ENCODE measurements at regions not wholly inside any gene's neighbourhood (a gene's known extent, or its start where the extent isn't known, plus 50 kb on each side); places are given as distances from the start of the nearest gene placed in this dataset.
"Not testable (repeated sequence)": the region's sequence is repeated elsewhere in the genome, so short reads cannot be mapped to it uniquely, and the experiment has no call there.

GRCh38 chr18:64699081-64699480 lies 550.2 kb upstream of the LINC00305 start:
- no peak for DNase-seq

DNA sequence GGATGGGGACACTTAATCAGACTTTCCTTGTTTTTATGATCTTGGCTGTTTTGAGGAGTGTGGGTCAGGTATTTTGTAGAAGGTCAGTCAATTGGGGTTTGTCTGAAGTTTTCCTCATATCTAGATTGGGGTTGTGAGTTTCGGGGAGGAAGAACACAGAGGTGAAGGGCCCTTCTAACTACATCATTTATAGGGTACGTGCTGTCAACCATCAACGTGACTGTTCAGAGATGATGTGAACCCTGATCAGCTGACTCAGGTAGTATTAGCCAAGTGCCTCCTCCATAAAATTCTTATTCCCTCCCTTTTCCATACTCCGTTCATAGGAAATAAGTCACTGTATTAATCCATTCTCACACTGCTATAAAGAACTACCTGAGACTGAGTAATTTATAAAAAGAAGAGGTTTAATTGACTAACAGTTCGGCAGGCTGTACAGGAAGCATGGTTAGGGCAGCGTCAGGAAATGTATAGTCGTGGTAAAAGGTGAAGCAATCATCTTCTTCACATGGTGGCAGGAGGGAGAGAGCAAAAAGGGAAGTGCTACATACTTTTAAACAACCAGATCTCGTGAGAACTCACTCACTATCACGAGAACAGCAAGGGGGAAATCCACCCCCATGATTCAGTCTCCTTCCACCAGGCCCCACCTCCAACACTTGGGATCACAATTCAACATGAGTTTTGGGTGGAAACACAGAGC lies 547.1 kb upstream of the LINC00305 start:
- no peak for DNase-seq

DNA sequence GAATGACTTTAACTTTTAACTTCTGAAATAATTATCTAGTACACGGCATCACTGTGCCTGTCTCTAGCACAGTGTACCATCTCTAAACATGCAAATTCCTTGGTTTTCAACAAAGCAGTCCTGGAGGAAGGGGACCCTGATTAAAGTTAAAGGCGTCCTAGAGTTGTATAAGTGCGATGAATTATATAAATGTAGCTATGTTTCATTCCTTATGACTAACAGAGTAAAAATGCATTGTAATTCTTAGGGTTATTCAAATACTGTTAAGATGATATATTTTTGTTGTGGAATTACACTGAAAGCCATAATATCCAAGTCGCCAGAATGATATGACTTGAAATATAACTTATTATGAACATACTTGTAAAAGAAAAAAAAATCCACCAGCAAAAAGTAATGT lies 544.9 kb upstream of the LINC00305 start:
- no peak for DNase-seq

GRCh38 chr18:64692826-64693225 lies 543.9 kb upstream of the LINC00305 start:
- no peak for DNase-seq

DNA sequence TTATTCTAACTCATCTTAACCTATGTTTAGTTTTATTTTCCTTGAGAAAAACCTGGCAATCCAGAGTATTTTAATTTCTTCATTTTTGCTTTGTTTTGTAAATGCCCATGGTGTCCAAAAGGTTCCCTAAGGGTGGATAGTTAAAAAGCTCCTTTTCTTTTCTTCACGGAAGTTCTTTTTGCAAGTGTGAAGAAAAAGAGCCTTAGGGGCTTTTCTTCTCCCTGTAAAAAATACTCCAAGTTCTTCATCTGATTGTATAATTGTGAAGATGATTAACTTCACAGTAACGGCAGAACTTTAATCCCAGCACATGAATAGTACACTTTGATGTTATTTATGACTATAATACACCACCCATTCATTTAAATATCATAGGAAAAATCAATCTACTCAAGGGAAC lies 530.2 kb upstream of the LINC00305 start:
- DNase-seq: no peak

DNA sequence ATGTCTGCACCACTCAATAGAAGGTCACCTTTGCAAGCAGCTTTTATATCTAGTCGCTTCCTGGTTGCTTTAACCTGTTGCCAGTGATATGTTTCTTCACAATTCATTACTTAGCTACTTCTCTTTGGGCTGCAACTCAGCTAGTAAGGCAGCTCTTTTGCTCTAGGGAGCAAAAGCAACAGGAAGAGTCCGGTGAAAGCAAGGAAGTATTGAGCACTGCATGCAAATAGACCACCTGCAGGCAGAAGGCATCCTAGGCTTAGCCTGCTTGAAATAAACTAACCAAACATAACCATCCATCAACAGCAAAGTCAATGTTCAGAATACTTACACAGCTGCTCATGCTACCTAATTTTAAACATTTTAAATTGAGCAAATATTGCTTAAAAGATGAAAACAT lies 529.2 kb upstream of the LINC00305 start:
- no peak for DNase-seq

- DNase-seq: no peak
These were observed 525.8 kb upstream of the LINC00305 start for GRCh38 chr18:64674694-64675093.

- not testable (repeated sequence) for DNase-seq
These were observed 522.4 kb upstream of the LINC00305 start for GRCh38 chr18:64671293-64671692.

DNA sequence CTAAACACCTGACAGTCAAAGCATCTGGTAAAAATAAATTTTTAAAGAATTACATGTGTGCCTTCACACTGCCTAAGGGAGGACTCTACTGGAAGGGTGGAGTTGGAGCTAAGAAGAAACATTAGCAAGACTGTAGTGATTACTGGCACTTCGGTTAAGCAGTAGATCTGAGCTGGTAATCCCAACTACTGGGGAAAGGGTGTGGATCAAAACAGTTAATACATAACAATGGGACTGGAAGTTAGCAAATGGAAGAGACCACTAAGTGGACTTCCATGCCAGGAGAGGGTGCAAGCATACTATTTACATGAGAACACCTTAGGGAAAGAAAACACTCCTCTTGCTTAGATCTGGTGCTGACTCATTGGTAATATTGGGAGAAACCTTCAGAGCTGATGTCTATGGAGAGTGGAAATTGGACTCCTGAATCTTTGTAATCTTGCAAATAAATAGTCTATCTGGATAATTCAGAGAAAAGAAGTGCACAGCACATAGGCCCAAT lies 519.6 kb upstream of the LINC00305 start:
- DNase-seq: no peak

- DNase-seq: no peak
These were observed 514.2 kb upstream of the LINC00305 start for GRCh38 chr18:64663086-64663485.

- no peak for DNase-seq
These were observed 510.3 kb upstream of the LINC00305 start for GRCh38 chr18:64659196-64659595.

DNA sequence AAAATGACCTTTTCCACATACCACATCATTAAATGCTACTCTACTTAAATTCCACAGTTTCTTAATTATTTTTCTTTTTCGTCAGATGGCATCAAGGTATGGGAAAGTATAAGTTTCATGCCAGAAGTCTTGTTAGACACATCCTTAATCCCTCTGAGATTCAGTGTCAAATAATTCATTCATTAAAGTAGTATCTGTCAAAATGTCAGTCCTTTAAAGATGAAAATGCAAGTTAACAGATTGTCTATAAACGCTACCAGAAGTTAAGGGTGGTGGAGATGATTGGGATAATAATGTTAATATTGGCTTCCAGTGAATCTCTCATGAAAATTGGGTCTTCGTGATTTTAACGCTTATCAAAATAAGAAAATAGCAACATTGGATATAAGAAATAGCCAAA lies 504.2 kb upstream of the LINC00305 start:
- DNase-seq: no peak

GRCh38 chr18:64650068-64650467 lies 501.2 kb upstream of the LINC00305 start:
- DNase-seq: no peak

- no peak for DNase-seq
These were observed 496.9 kb upstream of the LINC00305 start for GRCh38 chr18:64645753-64646152.

DNA sequence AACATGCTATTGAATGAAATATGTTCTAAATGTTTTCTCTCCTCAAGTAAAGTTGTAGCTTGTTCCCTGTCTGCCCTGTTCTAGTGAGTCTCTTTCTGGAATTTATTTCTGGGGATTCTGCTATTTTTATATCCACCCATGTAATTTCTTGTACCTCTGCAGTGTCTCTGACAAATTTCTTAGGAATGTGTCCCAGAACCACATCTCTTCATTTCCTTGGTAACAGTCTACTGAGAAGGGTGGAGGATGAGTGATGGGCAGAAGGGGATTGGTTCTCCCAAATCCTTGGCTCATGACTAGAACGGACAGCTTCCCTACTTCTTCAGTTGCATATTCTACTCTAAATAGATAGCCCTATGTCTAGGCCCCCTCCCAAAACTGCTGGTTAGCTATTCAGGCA lies 490.6 kb upstream of the LINC00305 start:
- no peak for DNase-seq

- DNase-seq: no peak
These were observed 472.2 kb upstream of the LINC00305 start for GRCh38 chr18:64620971-64621560.

- no peak for DNase-seq
These were observed 469.5 kb upstream of the LINC00305 start for GRCh38 chr18:64618390-64618789.

DNA sequence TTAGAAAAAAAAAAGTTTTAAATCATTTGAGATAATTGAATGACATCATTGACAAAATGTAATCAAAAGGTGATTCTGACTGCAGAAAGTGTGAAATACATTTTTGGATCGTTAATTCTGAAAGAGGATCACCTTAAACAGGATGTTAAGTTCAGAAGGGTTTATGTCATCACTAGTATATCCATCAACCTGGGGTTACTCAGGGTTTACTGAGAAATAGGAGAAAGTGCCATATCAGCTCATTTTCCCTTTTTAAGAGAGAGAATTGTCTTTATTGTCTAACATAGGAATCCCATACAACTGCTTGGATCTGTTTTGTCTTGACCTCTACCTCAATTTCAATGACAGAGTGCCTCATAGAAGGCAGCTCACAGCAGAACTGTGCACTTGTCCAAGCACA lies 466.1 kb upstream of the LINC00305 start:
- no peak for DNase-seq

- DNase-seq: no peak
These were observed 465.6 kb upstream of the LINC00305 start for GRCh38 chr18:64614446-64614845.

- no peak for DNase-seq
These were observed 443.4 kb upstream of the LINC00305 start for GRCh38 chr18:64592246-64592645.

- DNase-seq: no peak
These were observed 440.1 kb upstream of the LINC00305 start for GRCh38 chr18:64589000-64589399.

- no peak for DNase-seq
These were observed 417.6 kb upstream of the LINC00305 start for GRCh38 chr18:64566456-64566855.

GRCh38 chr18:64562651-64563050 lies 413.8 kb upstream of the LINC00305 start:
- DNase-seq: no peak

DNA sequence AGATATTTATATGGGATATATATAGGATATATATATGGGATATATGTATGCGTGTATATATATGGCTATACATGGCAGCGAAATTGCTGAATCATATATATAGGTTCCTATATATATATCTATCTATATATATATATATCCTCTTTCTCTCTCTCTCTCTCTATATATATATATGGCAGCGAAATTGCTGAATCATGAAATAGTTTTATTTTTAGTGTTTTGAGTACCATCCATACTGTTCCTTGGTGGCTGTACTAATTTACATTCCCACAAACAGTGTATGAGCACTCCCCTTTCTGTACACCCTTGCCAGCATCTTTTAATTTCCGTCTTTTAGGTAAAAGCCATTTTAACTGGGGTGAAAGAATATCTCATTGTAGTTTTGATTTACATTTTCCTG lies 397.6 kb upstream of the LINC00305 start:
- DNase-seq: no peak

DNA sequence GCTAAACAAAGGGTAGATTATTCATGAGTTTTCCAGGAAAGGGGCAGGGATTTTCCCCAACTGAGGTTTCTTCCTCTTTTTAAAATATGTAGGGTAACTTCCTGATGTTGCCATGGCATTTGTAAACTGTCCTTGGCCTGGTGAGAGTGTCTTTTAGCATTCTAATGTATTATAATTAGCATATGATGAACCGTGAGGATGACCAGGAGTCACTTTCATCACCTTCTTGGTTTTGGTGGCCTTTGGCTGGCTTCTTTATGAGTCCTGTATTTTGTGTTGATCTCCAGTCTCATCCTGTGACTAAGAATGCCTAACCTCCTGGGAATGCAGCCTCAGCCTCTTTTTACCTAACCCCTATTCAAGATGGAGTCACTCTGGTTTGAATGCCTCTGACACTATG lies 391.0 kb upstream of the LINC00305 start:
- no peak for DNase-seq

Data from hippocampal formation (tissue), 2 donors.